IMR-90 (cell line): ENCODE measurements at regions not wholly inside any gene's neighbourhood (a gene's known extent, or its start where the extent isn't known, plus 50 kb on each side); places are given as distances from the start of the nearest gene placed in this dataset.

Experiments
- ATAC-seq: fragments of 200-7000 bp; cut with Tn5 transposase; 2 replicates; pipeline ENCODE4 v1.9.1; 2020; ENCODE audit warnings: low read depth, mild to moderate bottlenecking, moderate library complexity
- BruUV-seq: library from RNA; stranded (reverse); fragments of 400-500 nt; replicated peaks from 2 replicates; lab custom pipeline; 2021; lab: Mats Ljungman, UMichigan
- CTCF ChIA-PET: fragments of 300-600 bp; formaldehyde crosslinking; extraction: SDS; loops from one replicate; lab custom pipeline; 2021; ENCODE audit warnings: antibody characterized with exemption; lab: Yijun Ruan, JAX
- POLR2A ChIA-PET: fragments of 300-600 bp; sonication (Branson Sonifier 250); formaldehyde crosslinking; loops from one replicate; lab custom pipeline; 2022; ENCODE audit warnings: antibody characterized with exemption; ENCODE audit not compliant: unreplicated experiment; lab: Charles Lee
- DNase-seq: peaks from one replicate; pipeline ENCODE4 v3.0.0; 2013
- H2AFZ ChIP-seq: replicated peaks from 2 replicates; pipeline ENCODE3; 2013; ENCODE audit warnings: low read length, mild to moderate bottlenecking; ENCODE audit not compliant: poor library complexity
- H2AK5ac ChIP-seq: 2 replicates; pipeline ENCODE4 v1.6.1; 2013; ENCODE audit warnings: low read depth, low read length, inconsistent platforms
- H2AK9ac ChIP-seq: replicated peaks from 2 replicates; pipeline ENCODE3; 2013; ENCODE audit warnings: mild to moderate bottlenecking, low read depth, low read length, moderate library complexity; ENCODE audit not compliant: poor library complexity
- H2BK120ac ChIP-seq: 2 replicates; pipeline ENCODE4 v1.6.1; 2013; ENCODE audit warnings: low read depth, low read length, inconsistent platforms
- H2BK15ac ChIP-seq: 3 replicates; pipeline ENCODE4 v1.6.1; 2013; ENCODE audit warnings: low read depth, low read length, inconsistent platforms
- H2BK20ac ChIP-seq: 2 replicates; pipeline ENCODE4 v1.6.1; 2013; ENCODE audit warnings: low read depth, mild to moderate bottlenecking, inconsistent platforms, low read length, moderate library complexity
- H2BK5ac ChIP-seq: 2 replicates; pipeline ENCODE4 v1.6.1; 2013; ENCODE audit warnings: mild to moderate bottlenecking, low read depth, low read length, inconsistent platforms; ENCODE audit not compliant: poor library complexity, severe bottlenecking
- H3K14ac ChIP-seq: replicated peaks from 2 replicates; pipeline ENCODE4 v1.6.1; 2013; ENCODE audit warnings: low read depth, low read length, inconsistent platforms
- H3K18ac ChIP-seq: 2 replicates; pipeline ENCODE4 v1.6.1; 2013; ENCODE audit warnings: low read depth, low read length, control low read depth
- H3K23ac ChIP-seq: 2 replicates; pipeline ENCODE4 v1.6.1; 2013; ENCODE audit warnings: low read depth, low read length, inconsistent platforms
- H3K27ac ChIP-seq: 2 replicates; pipeline ENCODE4 v1.5.1; 2013; ENCODE audit warnings: mild to moderate bottlenecking, control low read depth, low read length; ENCODE audit not compliant: insufficient read depth
- H3K27me3 ChIP-seq: 2 replicates; pipeline ENCODE4 v1.6.1; 2013; ENCODE audit warnings: low read length; ENCODE audit not compliant: control insufficient read depth, insufficient read depth
- H3K36me3 ChIP-seq: 2 replicates; pipeline ENCODE4 v1.6.1; 2013; ENCODE audit warnings: low read length, mixed read lengths; ENCODE audit not compliant: control insufficient read depth, insufficient read depth
- H3K4ac ChIP-seq: 2 replicates; pipeline ENCODE4 v1.6.1; 2013; ENCODE audit warnings: low read depth, low read length, inconsistent platforms
- H3K4me1 ChIP-seq: 2 replicates; pipeline ENCODE4 v1.6.1; 2013; ENCODE audit warnings: low read length, mixed read lengths; ENCODE audit not compliant: control insufficient read depth, insufficient read depth
- H3K4me2 ChIP-seq: 2 replicates; pipeline ENCODE4 v1.6.1; 2013; ENCODE audit warnings: low read depth, mild to moderate bottlenecking, control low read depth, low read length, moderate library complexity
- H3K4me3 ChIP-seq: 2 replicates; pipeline ENCODE4 v1.5.1; 2013; ENCODE audit warnings: low read depth, mild to moderate bottlenecking, control low read depth, low read length, moderate library complexity; ENCODE audit not compliant: insufficient read depth
- H3K56ac ChIP-seq: 2 replicates; pipeline ENCODE4 v1.6.1; 2013; ENCODE audit warnings: low read length, inconsistent platforms; ENCODE audit not compliant: insufficient read depth; ENCODE audit errors: extremely low read depth
- H3K79me1 ChIP-seq, 2 experiments: 2 replicates each; pipeline ENCODE4 v1.6.1; 2013; ENCODE audit warnings: low read length in 2 of 2, inconsistent platforms in 1 of 2, low read depth in 1 of 2
- H3K9ac ChIP-seq: 2 replicates; pipeline ENCODE4 v1.6.1; 2013; ENCODE audit warnings: low read depth, low read length, control low read depth
- H3K9me1 ChIP-seq: 2 replicates; pipeline ENCODE4 v1.6.1; 2013; ENCODE audit warnings: low read length, inconsistent platforms; ENCODE audit not compliant: insufficient read depth
- H3K9me3 ChIP-seq: 2 replicates; pipeline ENCODE4 v1.6.1; 2013; ENCODE audit warnings: low read length; ENCODE audit not compliant: control insufficient read depth, insufficient read depth
- H4K20me1 ChIP-seq: 2 replicates; pipeline ENCODE4 v1.6.1; 2013; ENCODE audit warnings: low read length, inconsistent platforms; ENCODE audit not compliant: insufficient read depth
- H4K5ac ChIP-seq: 2 replicates; pipeline ENCODE4 v1.6.1; 2013; ENCODE audit warnings: mild to moderate bottlenecking, low read depth, low read length, control low read depth
- H4K8ac ChIP-seq, 2 experiments: 2 replicates each; pipeline ENCODE4 v1.6.1; 2013; ENCODE audit warnings: low read depth in 2 of 2, low read length in 2 of 2, control low read depth in 1 of 2, inconsistent platforms in 1 of 2
- H4K91ac ChIP-seq: 2 replicates; pipeline ENCODE4 v1.6.1; 2013; ENCODE audit warnings: low read depth, low read length, inconsistent platforms; ENCODE audit not compliant: insufficient read depth
- BHLHE40 ChIP-seq: fragments of 150-350 bp; IDR thresholded peaks from 2 replicates; pipeline ENCODE4 v1.6.1; 2016; ENCODE audit warnings: mild to moderate bottlenecking, low read depth, low read length
- CEBPB ChIP-seq: IDR thresholded peaks from 2 replicates; pipeline ENCODE4 v1.6.1; 2012; ENCODE audit warnings: low read depth, low read length, improper control_type of control experiment
- CHD1 ChIP-seq: IDR thresholded peaks from 2 replicates; pipeline ENCODE4 v1.6.1; 2012; ENCODE audit warnings: low read depth, low read length, improper control_type of control experiment
- FOS ChIP-seq: fragments of 150-350 bp; IDR thresholded peaks from 2 replicates; pipeline ENCODE4 v1.6.1; 2016; ENCODE audit warnings: low read depth, low read length
- MAFK ChIP-seq: IDR thresholded peaks from 2 replicates; pipeline ENCODE4 v1.6.1; 2012; ENCODE audit warnings: low read depth, low read length, improper control_type of control experiment
- MAZ ChIP-seq: IDR thresholded peaks from 2 replicates; pipeline ENCODE4 v1.6.1; 2012; ENCODE audit warnings: low read depth, mild to moderate bottlenecking, low read length, improper control_type of control experiment, moderate library complexity, borderline replicate concordance
- MXI1 ChIP-seq: IDR thresholded peaks from 2 replicates; pipeline ENCODE4 v1.6.1; 2012; ENCODE audit warnings: low read depth, mild to moderate bottlenecking, low read length, moderate library complexity, borderline replicate concordance
- NFE2L2 ChIP-seq: fragments of 150-350 bp; IDR thresholded peaks from 2 replicates; pipeline ENCODE4 v1.6.1; 2016; ENCODE audit warnings: low read depth, mild to moderate bottlenecking, low read length
- POLR2A ChIP-seq: IDR thresholded peaks from 2 replicates; pipeline ENCODE4 v1.6.1; 2012; ENCODE audit warnings: mild to moderate bottlenecking, low read depth, low read length
- RAD21 ChIP-seq: IDR thresholded peaks from 2 replicates; pipeline ENCODE4 v1.6.1; 2012; ENCODE audit warnings: low read length, improper control_type of control experiment
- RCOR1 ChIP-seq: IDR thresholded peaks from 2 replicates; pipeline ENCODE4 v1.6.1; 2012; ENCODE audit warnings: mild to moderate bottlenecking, low read length, improper control_type of control experiment; ENCODE audit not compliant: insufficient replicate concordance
- RFX5 ChIP-seq: IDR thresholded peaks from 2 replicates; pipeline ENCODE4 v1.8.0; 2012; ENCODE audit warnings: low read depth, mild to moderate bottlenecking, low read length, moderate library complexity
- SMC3 ChIP-seq: fragments of 150-350 bp; IDR thresholded peaks from 2 replicates; pipeline ENCODE4 v1.6.1; 2016; ENCODE audit warnings: low read depth, mild to moderate bottlenecking, antibody characterized with exemption, low read length, moderate library complexity
- WGBS, 2 experiments: methylation state at CpG; one replicate each; pipeline versions ENCODE4 v1.1.5 to v1.1.7; 2013; ENCODE audit warnings: missing lambda C conversion rate in 2 of 2; ENCODE audit not compliant: insufficient read length in 1 of 2; ENCODE audit errors: extremely low coverage in 2 of 2; 5-methylcytosine and 5-hydroxymethylcytosine counted together
- dilution Hi-C: fragments of 300-500 bp; cut with HindIII; formaldehyde crosslinking; loops from one replicate; pipeline ENCODE4 v1.14.3; 2018; ENCODE audit warnings: low sequenced_read_pairs; ENCODE audit not compliant: unreplicated experiment
- in situ Hi-C: fragments of 300-500 bp; cut with MboI; formaldehyde crosslinking; loops from 3 replicates; pipeline ENCODE4 v1.14.3; 2019; ENCODE audit warnings: low sequenced_read_pairs, inconsistent platforms, mixed read lengths
- intact Hi-C: fragments of 100-400 bp; cut with micrococcal nuclease; formaldehyde crosslinking; loops from 2 replicates; pipeline ENCODE4 v1.10.0; 2022
- TF ChIP-seq, protein P1 (sequence below): fragments of 150-350 bp; IDR thresholded peaks from 2 replicates; pipeline ENCODE4 v1.6.1; 2016; ENCODE audit warnings: low read depth, mild to moderate bottlenecking, low read length, moderate library complexity, borderline replicate concordance
- TF ChIP-seq, protein P2 (sequence below): fragments of 150-350 bp; IDR thresholded peaks from 2 replicates; pipeline ENCODE4 v1.6.1; 2017; ENCODE audit warnings: mild to moderate bottlenecking, antibody characterized with exemption, low read length, low read depth
- TF ChIP-seq, protein P3 (sequence below): conservative IDR thresholded peaks from 2 replicates; pipeline ENCODE4 v1.5.1; 2012; ENCODE audit warnings: mild to moderate bottlenecking, low read depth, low read length, improper control_type of control experiment

DNA sequence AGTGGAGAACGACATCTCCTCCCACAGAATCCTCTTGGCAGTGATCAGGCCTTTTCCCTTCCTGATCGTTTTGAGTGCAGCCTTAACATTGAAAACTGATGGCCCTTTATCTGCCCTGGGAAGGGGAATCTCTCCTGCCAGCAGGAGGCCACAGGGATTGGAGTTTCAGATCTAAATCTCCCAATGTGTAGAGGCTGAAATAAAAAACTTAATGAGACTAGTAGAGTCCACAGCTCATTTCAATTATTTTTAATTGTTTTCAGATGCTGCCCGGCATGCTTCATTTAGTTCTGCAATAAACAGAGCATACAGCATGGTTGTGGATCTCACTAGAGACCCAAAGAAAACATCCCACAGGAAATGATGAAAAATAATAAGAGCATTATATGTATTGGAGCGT lies 662.2 kb upstream of the HS3ST5 start:
- H3K9me1 ChIP-seq: no peaks in the 10 kb centered on the region
- ChIA-PET POLR2A (no interaction called here), CTCF (no interaction called here)
- H3K4me2 ChIP-seq: no peak overlapping the region
- no peak overlapping the region for H2AK9ac ChIP-seq
- in situ Hi-C loops: no loop called here
- WGBS, 2 experiments: no CpG with 5 or more reads among the region's 4 CpGs
- no peak overlapping the region for H2BK120ac ChIP-seq
- H3K27me3 ChIP-seq: no peaks in the 10 kb centered on the region
- H4K5ac ChIP-seq: no peak overlapping the region
- no peak overlapping the region for H3K23ac ChIP-seq
- H2BK5ac ChIP-seq: no peak overlapping the region
- H3K4me1 ChIP-seq: no peaks in the 10 kb centered on the region
- intact Hi-C loops: no loop called here
- no peak overlapping the region for H3K4me3 ChIP-seq
- ATAC-seq (no peak), DNase-seq (no peak)
- no peak overlapping the region for H3K14ac ChIP-seq
- no peak overlapping the region for H4K8ac ChIP-seq
- no peaks in the 10 kb centered on the region for H3K79me1 ChIP-seq
- dilution Hi-C loops: no loop called here
- H3K9ac ChIP-seq: no peak overlapping the region
- H3K18ac ChIP-seq: no peak overlapping the region
- no peaks in the 10 kb centered on the region for H4K20me1 ChIP-seq
- no peak overlapping the region for H2AK5ac ChIP-seq
- no peak overlapping the region for H3K56ac ChIP-seq
- H4K91ac ChIP-seq: no peak overlapping the region
- peaks cover 4% of the 10 kb centered on the region; the same call in 1 of the 2 replicates for H3K9me3 ChIP-seq
- no peak overlapping the region for H2AFZ ChIP-seq
- H3K36me3 ChIP-seq: no peaks in the 10 kb centered on the region
- no peak overlapping the region for H2BK20ac ChIP-seq
- no peak overlapping the region for H3K4ac ChIP-seq
- TF ChIP-seq RCOR1 (no peak), MAFK (no peak), FOS (no peak), RAD21 (no peak), BHLHE40 (no peak), NFE2L2 (no peak), SMC3 (no peak), MAZ (no peak), MXI1 (no peak), RFX5 (no peak), POLR2A (no peak), CHD1 (no peak), CEBPB (no peak)
- TF ChIP-seq, protein P1, sequence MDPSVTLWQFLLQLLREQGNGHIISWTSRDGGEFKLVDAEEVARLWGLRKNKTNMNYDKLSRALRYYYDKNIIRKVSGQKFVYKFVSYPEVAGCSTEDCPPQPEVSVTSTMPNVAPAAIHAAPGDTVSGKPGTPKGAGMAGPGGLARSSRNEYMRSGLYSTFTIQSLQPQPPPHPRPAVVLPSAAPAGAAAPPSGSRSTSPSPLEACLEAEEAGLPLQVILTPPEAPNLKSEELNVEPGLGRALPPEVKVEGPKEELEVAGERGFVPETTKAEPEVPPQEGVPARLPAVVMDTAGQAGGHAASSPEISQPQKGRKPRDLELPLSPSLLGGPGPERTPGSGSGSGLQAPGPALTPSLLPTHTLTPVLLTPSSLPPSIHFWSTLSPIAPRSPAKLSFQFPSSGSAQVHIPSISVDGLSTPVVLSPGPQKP: no peak
- TF ChIP-seq, protein P2, sequence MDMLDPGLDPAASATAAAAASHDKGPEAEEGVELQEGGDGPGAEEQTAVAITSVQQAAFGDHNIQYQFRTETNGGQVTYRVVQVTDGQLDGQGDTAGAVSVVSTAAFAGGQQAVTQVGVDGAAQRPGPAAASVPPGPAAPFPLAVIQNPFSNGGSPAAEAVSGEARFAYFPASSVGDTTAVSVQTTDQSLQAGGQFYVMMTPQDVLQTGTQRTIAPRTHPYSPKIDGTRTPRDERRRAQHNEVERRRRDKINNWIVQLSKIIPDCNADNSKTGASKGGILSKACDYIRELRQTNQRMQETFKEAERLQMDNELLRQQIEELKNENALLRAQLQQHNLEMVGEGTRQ: no peak
- TF ChIP-seq, protein P3, sequence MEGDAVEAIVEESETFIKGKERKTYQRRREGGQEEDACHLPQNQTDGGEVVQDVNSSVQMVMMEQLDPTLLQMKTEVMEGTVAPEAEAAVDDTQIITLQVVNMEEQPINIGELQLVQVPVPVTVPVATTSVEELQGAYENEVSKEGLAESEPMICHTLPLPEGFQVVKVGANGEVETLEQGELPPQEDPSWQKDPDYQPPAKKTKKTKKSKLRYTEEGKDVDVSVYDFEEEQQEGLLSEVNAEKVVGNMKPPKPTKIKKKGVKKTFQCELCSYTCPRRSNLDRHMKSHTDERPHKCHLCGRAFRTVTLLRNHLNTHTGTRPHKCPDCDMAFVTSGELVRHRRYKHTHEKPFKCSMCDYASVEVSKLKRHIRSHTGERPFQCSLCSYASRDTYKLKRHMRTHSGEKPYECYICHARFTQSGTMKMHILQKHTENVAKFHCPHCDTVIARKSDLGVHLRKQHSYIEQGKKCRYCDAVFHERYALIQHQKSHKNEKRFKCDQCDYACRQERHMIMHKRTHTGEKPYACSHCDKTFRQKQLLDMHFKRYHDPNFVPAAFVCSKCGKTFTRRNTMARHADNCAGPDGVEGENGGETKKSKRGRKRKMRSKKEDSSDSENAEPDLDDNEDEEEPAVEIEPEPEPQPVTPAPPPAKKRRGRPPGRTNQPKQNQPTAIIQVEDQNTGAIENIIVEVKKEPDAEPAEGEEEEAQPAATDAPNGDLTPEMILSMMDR: no peak
- H2BK15ac ChIP-seq: no peak overlapping the region
- no TSS peak for BruUV-seq
- H3K27ac ChIP-seq: no peak overlapping the region
